Ureter (tissue), 1 donor: ENCODE measurements at regions not wholly inside any gene's neighbourhood (a gene's known extent, or its start where the extent isn't known, plus 50 kb on each side); places are given as distances from the start of the nearest gene placed in this dataset.

ENCODE experiments used
- DNase-seq: peaks from one replicate; pipeline ENCODE4 v3.0.0-alpha.2; 2020; ENCODE audit warnings: low spot score
- donor health status: DM: yes; HTN: yes; CAD: no.

- DNase-seq, result no peak
These were observed 688.8 kb upstream of the CCDC54 start for GRCh38 chr3:106688464-106688863.

GRCh38 chr3:106691476-106691875 is 685.8 kb upstream of the CCDC54 start:
- DNase-seq, result no peak

GRCh38 chr3:106692624-106693023 is 684.6 kb upstream of the CCDC54 start:
- DNase-seq, result no peak

- DNase-seq, result no peak
These were observed 678.1 kb upstream of the CCDC54 start for GRCh38 chr3:106699122-106699521.

GRCh38 chr3:106700981-106701380 is 676.3 kb upstream of the CCDC54 start:
- no peak for DNase-seq

GRCh38 chr3:106703524-106703923 is 673.7 kb upstream of the CCDC54 start:
- DNase-seq, result no peak

GRCh38 chr3:106707347-106707746 is 669.9 kb upstream of the CCDC54 start:
- no peak for DNase-seq

GRCh38 chr3:106710596-106710995 is 666.6 kb upstream of the CCDC54 start:
- no peak for DNase-seq

GRCh38 chr3:106711650-106712049 is 665.6 kb upstream of the CCDC54 start:
- no peak for DNase-seq

- no peak for DNase-seq
These were observed 662.8 kb upstream of the CCDC54 start for GRCh38 chr3:106714400-106714799.

- DNase-seq, result no peak
These were observed 662.0 kb upstream of the CCDC54 start for GRCh38 chr3:106715286-106715685.

GRCh38 chr3:106717178-106717780 is 660.0 kb upstream of the CCDC54 start:
- DNase-seq, result no peak

- DNase-seq, result no peak
These were observed 658.2 kb upstream of the CCDC54 start for GRCh38 chr3:106719077-106719476.

GRCh38 chr3:106719583-106719982 is 657.7 kb upstream of the CCDC54 start:
- no peak for DNase-seq

GRCh38 chr3:106720510-106720909 is 656.7 kb upstream of the CCDC54 start:
- no peak for DNase-seq

GRCh38 chr3:106725566-106725965 is 651.7 kb upstream of the CCDC54 start:
- no peak for DNase-seq

GRCh38 chr3:106728315-106729098 is 648.7 kb upstream of the CCDC54 start:
- DNase-seq, result no peak

GRCh38 chr3:106729481-106729880 is 647.8 kb upstream of the CCDC54 start:
- no peak for DNase-seq

GRCh38 chr3:106731230-106731629 is 646.0 kb upstream of the CCDC54 start:
- DNase-seq, result no peak

GRCh38 chr3:106734712-106735111 is 642.5 kb upstream of the CCDC54 start:
- DNase-seq, result no peak

- DNase-seq, result no peak
These were observed 640.0 kb upstream of the CCDC54 start for GRCh38 chr3:106737265-106737664.

GRCh38 chr3:106740116-106740515 is 637.1 kb upstream of the CCDC54 start:
- no peak for DNase-seq

- no peak for DNase-seq
These were observed 631.7 kb upstream of the CCDC54 start for GRCh38 chr3:106745344-106746168.
